ENCODE measurements at regions not wholly inside any gene's neighbourhood (a gene's known extent, or its start where the extent isn't known, plus 50 kb on each side); places are given as distances from the start of the nearest gene placed in this dataset.

DNA sequence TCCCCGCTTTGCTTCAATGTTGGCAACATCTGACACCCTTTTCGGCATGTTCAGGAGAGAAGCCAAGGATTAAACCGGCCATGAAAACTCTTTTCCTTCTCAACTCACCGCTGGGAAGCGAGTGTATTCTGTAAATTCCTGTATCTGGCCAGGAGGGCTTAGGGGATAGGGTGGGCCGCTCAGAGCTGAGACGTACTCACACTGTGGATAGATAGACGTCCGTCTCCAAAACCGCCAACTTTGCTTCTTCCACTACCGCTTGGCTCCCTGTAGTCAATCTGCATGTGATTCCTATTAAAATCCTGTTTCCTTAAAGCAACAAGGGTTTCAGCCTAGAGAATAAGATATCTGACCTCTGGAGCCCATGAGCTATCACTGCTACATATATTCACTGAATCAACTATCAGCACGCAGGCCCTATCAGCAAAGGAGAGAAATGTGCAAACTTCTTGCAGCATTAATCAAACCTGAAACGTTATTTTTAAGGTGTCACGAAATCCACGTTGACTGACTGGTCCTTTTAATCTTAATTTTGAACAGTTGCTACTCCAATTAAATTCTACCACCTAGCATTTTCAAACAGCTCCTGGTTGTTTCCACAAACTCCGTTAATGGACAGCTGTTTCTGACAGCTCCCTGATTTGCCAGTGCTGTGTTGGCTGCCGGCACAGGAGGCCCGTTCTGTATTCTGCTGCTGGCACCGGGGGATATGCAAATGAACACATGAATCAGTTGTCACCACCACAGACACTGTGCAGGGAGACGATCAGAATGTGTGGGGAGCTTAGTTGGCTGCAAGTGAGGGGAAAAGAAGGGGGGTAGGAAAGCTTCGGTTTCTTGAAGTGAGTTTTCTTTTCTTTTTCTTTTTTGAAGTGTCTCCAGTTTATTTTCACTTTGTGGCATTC, 438.9 kb upstream of the ARRDC4 start (continued):
- TF ChIP-seq ZKSCAN3 (CRISPR knock-in tag; IDR thresholded peaks at IDR 0.05) (no peak), ZNF584 (CRISPR knock-in tag; IDR thresholded peaks at IDR 0.05; ENCODE audit: low read depth) (no peak), ZNF384 (IDR thresholded peaks at IDR 0.05; ENCODE audit: low read depth, low read length) (no peak), ZNF507 (tag; conservative IDR thresholded peaks at IDR 0.05) (no peak), NELFE (IDR thresholded peaks at IDR 0.05; ENCODE audit: insufficient read depth, insufficient read length) (no peak)
- TF ChIP-seq, protein P1, sequence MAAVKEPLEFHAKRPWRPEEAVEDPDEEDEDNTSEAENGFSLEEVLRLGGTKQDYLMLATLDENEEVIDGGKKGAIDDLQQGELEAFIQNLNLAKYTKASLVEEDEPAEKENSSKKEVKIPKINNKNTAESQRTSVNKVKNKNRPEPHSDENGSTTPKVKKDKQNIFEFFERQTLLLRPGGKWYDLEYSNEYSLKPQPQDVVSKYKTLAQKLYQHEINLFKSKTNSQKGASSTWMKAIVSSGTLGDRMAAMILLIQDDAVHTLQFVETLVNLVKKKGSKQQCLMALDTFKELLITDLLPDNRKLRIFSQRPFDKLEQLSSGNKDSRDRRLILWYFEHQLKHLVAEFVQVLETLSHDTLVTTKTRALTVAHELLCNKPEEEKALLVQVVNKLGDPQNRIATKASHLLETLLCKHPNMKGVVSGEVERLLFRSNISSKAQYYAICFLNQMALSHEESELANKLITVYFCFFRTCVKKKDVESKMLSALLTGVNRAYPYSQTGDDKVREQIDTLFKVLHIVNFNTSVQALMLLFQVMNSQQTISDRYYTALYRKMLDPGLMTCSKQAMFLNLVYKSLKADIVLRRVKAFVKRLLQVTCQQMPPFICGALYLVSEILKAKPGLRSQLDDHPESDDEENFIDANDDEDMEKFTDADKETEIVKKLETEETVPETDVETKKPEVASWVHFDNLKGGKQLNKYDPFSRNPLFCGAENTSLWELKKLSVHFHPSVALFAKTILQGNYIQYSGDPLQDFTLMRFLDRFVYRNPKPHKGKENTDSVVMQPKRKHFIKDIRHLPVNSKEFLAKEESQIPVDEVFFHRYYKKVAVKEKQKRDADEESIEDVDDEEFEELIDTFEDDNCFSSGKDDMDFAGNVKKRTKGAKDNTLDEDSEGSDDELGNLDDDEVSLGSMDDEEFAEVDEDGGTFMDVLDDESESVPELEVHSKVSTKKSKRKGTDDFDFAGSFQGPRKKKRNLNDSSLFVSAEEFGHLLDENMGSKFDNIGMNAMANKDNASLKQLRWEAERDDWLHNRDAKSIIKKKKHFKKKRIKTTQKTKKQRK (IDR thresholded peaks at IDR 0.05; ENCODE audit: borderline replicate concordance, low read depth, low read length), result no peak
- TF ChIP-seq, protein P2, sequence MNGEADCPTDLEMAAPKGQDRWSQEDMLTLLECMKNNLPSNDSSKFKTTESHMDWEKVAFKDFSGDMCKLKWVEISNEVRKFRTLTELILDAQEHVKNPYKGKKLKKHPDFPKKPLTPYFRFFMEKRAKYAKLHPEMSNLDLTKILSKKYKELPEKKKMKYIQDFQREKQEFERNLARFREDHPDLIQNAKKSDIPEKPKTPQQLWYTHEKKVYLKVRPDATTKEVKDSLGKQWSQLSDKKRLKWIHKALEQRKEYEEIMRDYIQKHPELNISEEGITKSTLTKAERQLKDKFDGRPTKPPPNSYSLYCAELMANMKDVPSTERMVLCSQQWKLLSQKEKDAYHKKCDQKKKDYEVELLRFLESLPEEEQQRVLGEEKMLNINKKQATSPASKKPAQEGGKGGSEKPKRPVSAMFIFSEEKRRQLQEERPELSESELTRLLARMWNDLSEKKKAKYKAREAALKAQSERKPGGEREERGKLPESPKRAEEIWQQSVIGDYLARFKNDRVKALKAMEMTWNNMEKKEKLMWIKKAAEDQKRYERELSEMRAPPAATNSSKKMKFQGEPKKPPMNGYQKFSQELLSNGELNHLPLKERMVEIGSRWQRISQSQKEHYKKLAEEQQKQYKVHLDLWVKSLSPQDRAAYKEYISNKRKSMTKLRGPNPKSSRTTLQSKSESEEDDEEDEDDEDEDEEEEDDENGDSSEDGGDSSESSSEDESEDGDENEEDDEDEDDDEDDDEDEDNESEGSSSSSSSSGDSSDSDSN (IDR thresholded peaks at IDR 0.05; ENCODE audit: borderline replicate concordance in 1 of 2, low read depth in 2 of 2, low read length in 2 of 2), result no peak

Measured in K562 (cell line).